ENCODE measurements at regions not wholly inside any gene's neighbourhood (a gene's known extent, or its start where the extent isn't known, plus 50 kb on each side); places are given as distances from the start of the nearest gene placed in this dataset.
A peak's percentile ranks its signal among the peaks of the same experiment; 100 is the strongest.

DNA sequence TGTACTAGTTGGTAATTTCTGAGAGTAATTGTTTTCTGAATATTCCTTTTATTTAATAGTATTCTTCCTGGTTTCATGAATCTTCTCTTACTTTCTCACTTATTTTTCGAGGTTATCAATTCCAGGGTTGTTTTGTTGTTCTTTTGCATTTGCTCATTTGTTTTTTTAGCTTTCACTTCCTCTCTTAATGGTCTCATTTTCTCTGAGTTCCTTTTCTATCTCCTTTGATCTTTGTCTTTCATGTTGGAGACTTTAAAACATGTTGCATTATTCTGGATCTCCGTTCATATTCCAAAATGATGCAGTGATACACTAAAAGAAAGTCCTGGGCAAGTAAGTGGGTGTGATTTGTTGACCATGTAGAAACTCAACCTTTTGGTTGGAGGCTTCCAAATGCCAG is 345.3 kb upstream of the SLC35B3 start:
- WGBS (ENCODE audit: insufficient coverage): 100% methylated on average over 1 of the region's 2 CpGs
- H3K9me3 ChIP-seq (ENCODE audit: control insufficient read depth, insufficient read depth, low read length): no peaks in the 10 kb centered on the region
- no peak for DNase-seq (ENCODE audit: low read depth in 4 of 6, low spot score in 6 of 6)

DNA sequence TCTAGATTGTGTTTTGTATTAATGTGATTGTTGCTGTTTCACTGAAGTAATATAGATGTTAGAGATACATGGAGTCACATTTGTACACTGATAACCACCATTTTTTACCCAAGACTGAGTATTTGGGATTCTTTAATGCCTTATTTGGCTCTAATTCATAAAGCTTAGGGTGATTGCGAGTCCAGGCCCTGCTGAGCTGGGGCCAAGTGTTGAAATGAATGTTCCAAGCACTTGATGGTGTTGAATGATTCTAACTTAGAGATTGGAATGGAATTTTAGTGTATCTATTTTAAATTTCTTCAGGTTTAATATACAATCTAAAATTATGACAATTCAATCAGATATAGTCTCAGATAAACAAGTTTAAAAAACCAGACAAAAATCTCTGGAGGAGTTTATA is 329.4 kb upstream of the SLC35B3 start:
- Histone ChIP-seq H3K27me3 (ENCODE audit: control insufficient read depth, insufficient read depth, low read length) (no peaks in the 10 kb centered on the region), H3K9me3 (ENCODE audit: control insufficient read depth, insufficient read depth, low read length) (no peaks in the 10 kb centered on the region), H3K4me1 (ENCODE audit: control insufficient read depth, insufficient read depth, low read length) (no peaks in the 10 kb centered on the region), H3K27ac (ENCODE audit: low read depth, low read length) (no peak overlapping the region), H3K4me3 (ENCODE audit: low read depth, low read length) (no peak overlapping the region), H3K36me3 (ENCODE audit: control insufficient read depth, insufficient read depth, low read length) (no peaks in the 10 kb centered on the region)
- no CpG with 5 or more reads among the region's 1 CpG for WGBS (ENCODE audit: insufficient coverage)
- DNase-seq (ENCODE audit: low read depth in 4 of 6, low spot score in 6 of 6): no peak

More for the DNA sequence above, 345.3 kb upstream of the SLC35B3 start:
- Histone ChIP-seq H3K4me3 (ENCODE audit: low read depth, low read length) (no peak overlapping the region), H3K27me3 (ENCODE audit: control insufficient read depth, insufficient read depth, low read length) (no peaks in the 10 kb centered on the region), H3K36me3 (ENCODE audit: control insufficient read depth, insufficient read depth, low read length) (no peaks in the 10 kb centered on the region), H3K4me1 (ENCODE audit: control insufficient read depth, insufficient read depth, low read length) (no peaks in the 10 kb centered on the region), H3K27ac (ENCODE audit: low read depth, low read length) (no peak overlapping the region)

DNA sequence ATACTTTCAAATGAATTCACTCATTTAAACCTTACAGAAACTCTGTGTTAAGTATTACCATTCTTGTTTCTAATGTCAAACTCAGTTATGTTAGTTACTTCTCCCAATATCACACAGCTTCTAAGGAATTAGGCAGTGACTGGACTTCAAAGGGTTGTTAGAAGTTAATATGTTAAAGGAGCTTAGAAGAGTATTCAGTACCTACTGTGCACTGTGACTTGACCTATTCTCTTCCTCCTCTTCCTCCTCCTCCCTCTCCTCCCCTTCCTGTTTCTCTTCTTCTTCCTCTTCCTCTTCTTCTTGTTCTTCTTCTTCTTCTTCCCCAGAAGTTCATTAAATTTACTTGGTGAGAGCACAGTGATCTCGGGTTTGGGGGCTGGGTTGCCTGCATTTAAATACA is 325.6 kb upstream of the SLC35B3 start:
- Histone ChIP-seq H3K4me3 (ENCODE audit: low read depth, low read length) (no peak overlapping the region), H3K4me1 (ENCODE audit: control insufficient read depth, insufficient read depth, low read length) (no peaks in the 10 kb centered on the region), H3K27ac (ENCODE audit: low read depth, low read length) (no peak overlapping the region), H3K36me3 (ENCODE audit: control insufficient read depth, insufficient read depth, low read length) (no peaks in the 10 kb centered on the region), H3K27me3 (ENCODE audit: control insufficient read depth, insufficient read depth, low read length) (no peaks in the 10 kb centered on the region), H3K9me3 (ENCODE audit: control insufficient read depth, insufficient read depth, low read length) (no peaks in the 10 kb centered on the region)
- DNase-seq (ENCODE audit: low read depth in 4 of 6, low spot score in 6 of 6): no peak
- no CpG with 5 or more reads among the region's 1 CpG for WGBS (ENCODE audit: insufficient coverage)

DNA sequence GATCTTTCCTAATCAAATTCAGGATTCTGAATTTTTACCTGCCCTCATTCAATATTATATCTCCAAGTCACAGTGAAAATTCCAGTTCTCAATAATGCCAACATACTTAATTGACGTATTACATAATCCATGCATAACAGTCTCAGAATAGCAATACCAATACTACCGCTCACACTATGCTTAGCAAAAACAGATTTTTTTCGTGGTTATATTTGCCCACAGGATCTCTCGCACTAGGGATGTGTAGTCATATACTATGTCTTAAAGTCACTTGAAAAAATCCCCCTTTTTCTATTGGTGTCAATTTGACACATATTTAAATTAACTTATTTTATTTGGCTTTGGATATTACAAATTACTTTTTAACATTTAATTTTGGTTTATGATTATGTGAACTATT is 323.1 kb upstream of the SLC35B3 start:
- no peaks in the 10 kb centered on the region for H3K9me3 ChIP-seq (ENCODE audit: control insufficient read depth, insufficient read depth, low read length)
- 100% methylated on average over 1 of the region's 4 CpGs for WGBS (ENCODE audit: insufficient coverage)

DNA sequence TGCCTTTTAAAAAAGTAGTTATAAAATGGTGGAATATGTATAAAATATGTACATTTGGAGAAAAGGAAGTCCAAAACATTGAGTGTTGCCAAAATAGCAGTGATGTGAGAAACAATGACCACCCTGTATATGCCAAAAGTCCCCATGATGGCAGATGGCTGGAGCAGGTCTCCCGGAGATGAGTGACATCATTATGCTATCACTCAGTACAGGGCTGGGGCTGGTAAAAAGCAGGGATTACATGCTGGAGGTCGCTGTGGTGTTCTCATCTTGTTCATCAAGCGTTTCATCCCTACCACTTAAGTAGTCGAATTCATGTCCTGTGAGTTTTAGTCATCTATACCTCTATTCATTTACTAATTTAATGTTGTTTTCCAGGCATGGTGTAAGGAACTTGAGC is 315.3 kb upstream of the SLC35B3 start:
- Histone ChIP-seq H3K9me3 (ENCODE audit: control insufficient read depth, insufficient read depth, low read length) (no peaks in the 10 kb centered on the region), H3K4me1 (ENCODE audit: control insufficient read depth, insufficient read depth, low read length) (no peaks in the 10 kb centered on the region), H3K27me3 (ENCODE audit: control insufficient read depth, insufficient read depth, low read length) (no peaks in the 10 kb centered on the region), H3K36me3 (ENCODE audit: control insufficient read depth, insufficient read depth, low read length) (no peaks in the 10 kb centered on the region), H3K4me3 (ENCODE audit: low read depth, low read length) (no peak overlapping the region), H3K27ac (ENCODE audit: low read depth, low read length) (no peak overlapping the region)
- WGBS (ENCODE audit: insufficient coverage): 83% methylated on average over 1 of the region's 4 CpGs
- no peak for DNase-seq (ENCODE audit: low read depth in 4 of 6, low spot score in 6 of 6)

More for the DNA sequence above, 323.1 kb upstream of the SLC35B3 start:
- Histone ChIP-seq H3K36me3 (ENCODE audit: control insufficient read depth, insufficient read depth, low read length) (no peaks in the 10 kb centered on the region), H3K4me3 (ENCODE audit: low read depth, low read length) (no peak overlapping the region), H3K27ac (ENCODE audit: low read depth, low read length) (no peak overlapping the region), H3K27me3 (ENCODE audit: control insufficient read depth, insufficient read depth, low read length) (no peaks in the 10 kb centered on the region), H3K4me1 (ENCODE audit: control insufficient read depth, insufficient read depth, low read length) (no peaks in the 10 kb centered on the region)
- DNase-seq (ENCODE audit: low read depth in 4 of 6, low spot score in 6 of 6): no peak

DNA sequence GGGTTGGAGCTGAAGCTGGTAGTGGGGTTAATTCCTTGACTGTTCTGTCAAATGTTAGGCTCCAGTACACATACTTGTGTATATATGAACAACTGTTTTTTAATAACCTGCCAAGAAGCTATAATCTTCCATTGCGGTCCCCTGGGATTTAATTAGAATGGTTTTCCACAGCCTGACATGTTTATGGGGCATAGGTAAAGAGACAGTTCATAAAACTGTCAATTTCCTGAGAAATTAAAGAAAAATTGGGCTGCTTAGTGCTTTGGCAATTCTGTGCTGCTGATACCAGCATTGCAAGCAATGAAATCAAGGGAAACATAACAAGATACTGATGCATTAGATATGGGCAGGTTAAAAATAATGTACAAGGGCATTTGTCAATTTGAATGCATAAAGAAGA is 314.1 kb upstream of the SLC35B3 start:
- no peak overlapping the region for H3K27ac ChIP-seq (ENCODE audit: low read depth, low read length)
- 100% methylated on average over 1 of the region's 1 CpG for WGBS (ENCODE audit: insufficient coverage)

DNA sequence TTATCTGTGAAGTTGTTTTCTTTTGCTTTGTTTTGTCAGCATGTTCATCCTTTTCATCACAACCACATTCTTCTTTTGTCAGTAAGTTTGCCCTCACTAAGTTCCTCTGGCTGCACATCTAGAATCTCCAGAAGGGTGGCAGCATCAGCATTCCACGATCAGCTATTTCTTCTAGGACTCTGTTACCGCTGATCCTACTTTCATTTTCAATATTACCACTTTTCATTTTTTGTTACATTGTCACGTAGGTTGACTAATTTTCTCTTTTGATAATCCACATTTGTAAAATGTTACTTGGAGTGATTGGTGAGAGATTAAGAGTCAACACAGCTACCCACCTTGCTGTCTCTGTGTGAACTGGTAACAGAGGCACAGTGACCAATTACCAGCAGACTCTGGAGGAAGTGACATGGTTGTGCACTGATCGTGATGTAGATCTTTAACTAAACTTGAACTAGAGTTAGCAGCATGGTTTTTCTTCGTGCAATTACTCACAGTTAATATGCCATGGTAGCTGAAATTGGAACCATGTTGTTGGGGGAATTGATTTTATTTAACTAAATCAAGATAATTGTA is 307.9 kb upstream of the SLC35B3 start:
- H3K9me3 ChIP-seq (ENCODE audit: control insufficient read depth, insufficient read depth, low read length): no peaks in the 10 kb centered on the region
- no peak for DNase-seq (ENCODE audit: low read depth in 4 of 6, low spot score in 6 of 6)
- no peaks in the 10 kb centered on the region for H3K36me3 ChIP-seq (ENCODE audit: control insufficient read depth, insufficient read depth, low read length)
- no peak overlapping the region for H3K4me3 ChIP-seq (ENCODE audit: low read depth, low read length)
- WGBS (ENCODE audit: insufficient coverage): 80% methylated on average over 1 of the region's 5 CpGs
- H3K4me1 ChIP-seq (ENCODE audit: control insufficient read depth, insufficient read depth, low read length): no peaks in the 10 kb centered on the region
- no peaks in the 10 kb centered on the region for H3K27me3 ChIP-seq (ENCODE audit: control insufficient read depth, insufficient read depth, low read length)
- no peak overlapping the region for H3K27ac ChIP-seq (ENCODE audit: low read depth, low read length)

More for the DNA sequence above, 314.1 kb upstream of the SLC35B3 start:
- no peaks in the 10 kb centered on the region for H3K9me3 ChIP-seq (ENCODE audit: control insufficient read depth, insufficient read depth, low read length)
- no peaks in the 10 kb centered on the region for H3K27me3 ChIP-seq (ENCODE audit: control insufficient read depth, insufficient read depth, low read length)
- DNase-seq (ENCODE audit: low read depth in 4 of 6, low spot score in 6 of 6): peak in 1 of 6 donors; percentile 38
- H3K4me3 ChIP-seq (ENCODE audit: low read depth, low read length): no peak overlapping the region
- H3K36me3 ChIP-seq (ENCODE audit: control insufficient read depth, insufficient read depth, low read length): no peaks in the 10 kb centered on the region
- H3K4me1 ChIP-seq (ENCODE audit: control insufficient read depth, insufficient read depth, low read length): no peaks in the 10 kb centered on the region

DNA sequence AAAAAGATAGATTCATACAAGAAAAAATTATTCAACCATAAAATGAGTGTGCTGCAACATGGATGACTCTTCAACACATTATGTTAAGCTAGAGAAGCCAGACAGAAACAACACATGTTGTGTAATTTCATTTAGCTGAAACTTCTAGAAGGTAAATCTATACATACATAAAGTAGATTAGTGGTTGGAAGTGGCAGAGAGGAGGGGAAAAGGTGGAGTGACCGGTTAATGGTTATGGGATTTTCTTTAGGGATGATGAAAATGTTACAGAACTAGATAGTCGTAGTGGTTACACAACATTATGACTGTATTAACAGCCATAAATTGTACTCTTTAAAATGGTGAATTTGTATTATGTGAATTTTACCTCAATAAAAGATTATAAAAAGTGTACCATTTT is 304.1 kb upstream of the SLC35B3 start:
- no peaks in the 10 kb centered on the region for H3K36me3 ChIP-seq (ENCODE audit: control insufficient read depth, insufficient read depth, low read length)
- no peaks in the 10 kb centered on the region for H3K27me3 ChIP-seq (ENCODE audit: control insufficient read depth, insufficient read depth, low read length)
- no peak overlapping the region for H3K27ac ChIP-seq (ENCODE audit: low read depth, low read length)
- no peak overlapping the region for H3K4me3 ChIP-seq (ENCODE audit: low read depth, low read length)
- no CpG with 5 or more reads among the region's 2 CpGs for WGBS (ENCODE audit: insufficient coverage)
- no peaks in the 10 kb centered on the region for H3K9me3 ChIP-seq (ENCODE audit: control insufficient read depth, insufficient read depth, low read length)
- no peaks in the 10 kb centered on the region for H3K4me1 ChIP-seq (ENCODE audit: control insufficient read depth, insufficient read depth, low read length)
- no peak for DNase-seq (ENCODE audit: low read depth in 4 of 6, low spot score in 6 of 6)

DNA sequence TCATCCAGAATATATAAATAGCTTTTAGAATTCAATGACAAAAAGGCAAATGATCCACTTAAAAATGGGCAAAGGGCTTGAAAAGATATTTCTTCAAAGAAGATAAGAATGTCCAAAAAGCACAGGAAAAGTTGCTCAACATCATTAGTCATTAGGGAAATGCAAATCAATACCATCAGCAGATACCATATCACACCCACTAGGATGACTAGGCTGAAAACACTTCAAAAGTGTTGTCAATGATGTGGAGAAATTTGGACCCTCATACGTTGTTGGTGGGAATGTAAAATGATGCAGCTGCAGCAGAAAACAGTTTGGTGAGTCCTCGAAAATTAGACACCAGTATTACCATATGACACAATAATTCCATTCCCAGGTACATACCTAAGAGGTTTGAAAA is 303.6 kb upstream of the SLC35B3 start:
- H3K9me3 ChIP-seq (ENCODE audit: control insufficient read depth, insufficient read depth, low read length): no peaks in the 10 kb centered on the region
- H3K27ac ChIP-seq (ENCODE audit: low read depth, low read length): no peak overlapping the region
- no peaks in the 10 kb centered on the region for H3K36me3 ChIP-seq (ENCODE audit: control insufficient read depth, insufficient read depth, low read length)
- no peaks in the 10 kb centered on the region for H3K4me1 ChIP-seq (ENCODE audit: control insufficient read depth, insufficient read depth, low read length)
- no peaks in the 10 kb centered on the region for H3K27me3 ChIP-seq (ENCODE audit: control insufficient read depth, insufficient read depth, low read length)
- H3K4me3 ChIP-seq (ENCODE audit: low read depth, low read length): no peak overlapping the region
- no peak for DNase-seq (ENCODE audit: low read depth in 4 of 6, low spot score in 6 of 6)
- WGBS (ENCODE audit: insufficient coverage): no CpG with 5 or more reads among the region's 2 CpGs

DNA sequence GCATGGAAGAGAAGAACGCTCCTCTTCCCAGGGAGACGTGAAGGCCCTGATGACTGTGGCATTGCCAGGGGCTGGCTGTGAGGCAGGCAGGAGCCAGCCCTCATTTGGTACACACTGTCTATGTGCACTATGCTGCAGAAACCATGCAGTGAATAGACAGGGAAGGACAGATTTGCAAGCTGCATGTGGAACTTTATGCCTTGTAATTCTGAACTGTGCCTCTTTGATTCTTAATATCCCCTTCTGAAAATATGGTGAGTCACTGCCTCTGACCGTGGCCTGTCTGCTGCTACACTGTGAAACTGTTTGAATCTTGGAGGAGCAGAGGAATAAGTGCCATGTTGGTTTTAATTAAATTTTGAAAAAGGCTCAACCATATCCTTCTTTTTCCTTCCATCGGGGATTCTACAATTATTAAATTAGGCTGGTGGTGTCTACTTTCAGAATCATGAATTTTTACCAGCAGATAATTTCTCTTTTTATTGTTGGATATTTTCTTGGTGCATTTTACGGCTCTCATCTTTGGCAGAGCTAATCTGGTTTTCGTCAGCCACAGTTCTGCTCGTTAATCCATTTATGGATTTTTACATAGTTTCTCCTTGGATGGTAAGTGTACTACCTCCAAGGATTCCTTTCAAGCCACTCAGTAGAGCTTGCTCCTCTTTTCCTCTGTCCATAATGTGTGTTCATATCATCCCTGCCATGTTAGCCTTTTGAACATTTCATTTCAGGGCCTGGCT is 301.0 kb upstream of the SLC35B3 start:
- peak in 2 of 6 donors; percentile 10 to 62 for DNase-seq (ENCODE audit: low read depth in 4 of 6, low spot score in 6 of 6)
- WGBS (ENCODE audit: insufficient coverage): 62% methylated on average over 2 of the region's 7 CpGs
- no peaks in the 10 kb centered on the region for H3K9me3 ChIP-seq (ENCODE audit: control insufficient read depth, insufficient read depth, low read length)
- no peak overlapping the region for H3K4me3 ChIP-seq (ENCODE audit: low read depth, low read length)
- H3K4me1 ChIP-seq (ENCODE audit: control insufficient read depth, insufficient read depth, low read length): no peaks in the 10 kb centered on the region
- no peak overlapping the region for H3K27ac ChIP-seq (ENCODE audit: low read depth, low read length)
- H3K27me3 ChIP-seq (ENCODE audit: control insufficient read depth, insufficient read depth, low read length): no peaks in the 10 kb centered on the region
- H3K36me3 ChIP-seq (ENCODE audit: control insufficient read depth, insufficient read depth, low read length): no peaks in the 10 kb centered on the region

All from spinal cord (tissue), 9 donors.